ENCODE measurements at regions not wholly inside any gene's neighbourhood (a gene's known extent, or its start where the extent isn't known, plus 50 kb on each side); places are given as distances from the start of the nearest gene placed in this dataset.
"Not testable (repeated sequence)": the region's sequence is repeated elsewhere in the genome, so short reads cannot be mapped to it uniquely, and the experiment has no call there.

GRCh38 chr10:26931223-26931622 lies 70.5 kb upstream of the ABI1 start:
- Histone ChIP-seq H3K27me3 (ENCODE audit: insufficient read depth, poor library complexity, severe bottlenecking) (no peaks in the 10 kb centered on the region), H3K27ac (replicated peaks) (no peak overlapping the region), H3K4me3 (replicated peaks; ENCODE audit: insufficient read depth, low read length) (no peak overlapping the region)
- DNase-seq (ENCODE audit: low read depth in 1 of 2, low spot score in 1 of 2) = no peak
- TF ChIP-seq CTCF (IDR thresholded peaks at IDR 0.05; ENCODE audit: insufficient read depth, low read length) (no peak), SPI1 (IDR thresholded peaks at IDR 0.05; ENCODE audit: borderline replicate concordance, low read depth) (no peak), POLR2AphosphoS5 (IDR thresholded peaks at IDR 0.05; ENCODE audit: low read depth) (no peak), REST (IDR thresholded peaks at IDR 0.05; ENCODE audit: insufficient replicate concordance, low read depth) (no peak), GABPA (IDR thresholded peaks at IDR 0.05; ENCODE audit: low read depth) (no peak)

- H3K4me3 ChIP-seq (replicated peaks; ENCODE audit: insufficient read depth, low read length); H3K27ac ChIP-seq (replicated peaks); H3K27me3 ChIP-seq (ENCODE audit: insufficient read depth, poor library complexity, severe bottlenecking); DNase-seq (ENCODE audit: low read depth in 1 of 2, low spot score in 1 of 2): not testable (repeated sequence)
Observed at GRCh38 chr10:26922824-26923223, 62.1 kb upstream of the ABI1 start.

- not testable (repeated sequence) for DNase-seq (ENCODE audit: low read depth in 1 of 2, low spot score in 1 of 2); H3K27ac ChIP-seq (replicated peaks); H3K4me3 ChIP-seq (replicated peaks; ENCODE audit: insufficient read depth, low read length)
Observed at GRCh38 chr10:26919156-26919860, 58.5 kb upstream of the ABI1 start.

GRCh38 chr10:26914898-26915297 lies 54.1 kb upstream of the ABI1 start:
- no peak for TF ChIP-seq GABPA (IDR thresholded peaks at IDR 0.05; ENCODE audit: low read depth)
- TF ChIP-seq CTCF (IDR thresholded peaks at IDR 0.05; ENCODE audit: insufficient read depth, low read length) = no peak
- no peak for TF ChIP-seq REST (IDR thresholded peaks at IDR 0.05; ENCODE audit: insufficient replicate concordance, low read depth)
- no peak for TF ChIP-seq SPI1 (IDR thresholded peaks at IDR 0.05; ENCODE audit: borderline replicate concordance, low read depth)
- no peak for TF ChIP-seq POLR2AphosphoS5 (IDR thresholded peaks at IDR 0.05; ENCODE audit: low read depth)
- Histone ChIP-seq H3K27ac (replicated peaks) (no peak overlapping the region), H3K4me3 (replicated peaks; ENCODE audit: insufficient read depth, low read length) (no peak overlapping the region), H3K27me3 (ENCODE audit: insufficient read depth, poor library complexity, severe bottlenecking) (no peaks in the 10 kb centered on the region)
- no peak for DNase-seq (ENCODE audit: low read depth in 1 of 2, low spot score in 1 of 2)

More at GRCh38 chr10:26919156-26919860, 58.5 kb upstream of the ABI1 start:
- not testable (repeated sequence) for H3K27me3 ChIP-seq (ENCODE audit: insufficient read depth, poor library complexity, severe bottlenecking)

- TF ChIP-seq GABPA (IDR thresholded peaks at IDR 0.05; ENCODE audit: low read depth) = no peak
- peak; percentile 70 for TF ChIP-seq SPI1 (IDR thresholded peaks at IDR 0.05; ENCODE audit: borderline replicate concordance, low read depth)
- DNase-seq (ENCODE audit: low read depth in 1 of 2, low spot score in 1 of 2) = no peak
- H3K27me3 ChIP-seq (ENCODE audit: insufficient read depth, poor library complexity, severe bottlenecking) = no peaks in the 10 kb centered on the region
- H3K4me3 ChIP-seq (replicated peaks; ENCODE audit: insufficient read depth, low read length) = no peak overlapping the region
- H3K27ac ChIP-seq (replicated peaks) = no peak overlapping the region
Observed at GRCh38 chr10:26911811-26912461, 51.2 kb upstream of the ABI1 start.
